HG03439 (cell line): ENCODE measurements at regions not wholly inside any gene's neighbourhood (a gene's known extent, or its start where the extent isn't known, plus 50 kb on each side); places are given as distances from the start of the nearest gene placed in this dataset.
"Not testable (repeated sequence)": the region's sequence is repeated elsewhere in the genome, so short reads cannot be mapped to it uniquely, and the experiment has no call there.

ENCODE experiments used
- ATAC-seq: cut with Tn5 transposase; IDR thresholded peaks from one replicate; pipeline ENCODE4 v1.9.1; 2021; ENCODE audit warnings: mild to moderate bottlenecking, moderate library complexity; ENCODE audit not compliant: unreplicated experiment

- no peak for ATAC-seq
Measured at GRCh38 chr1:73104749-73105148, 822.4 kb upstream of the NEGR1 start.

- ATAC-seq: no peak
Measured at GRCh38 chr1:73100216-73100615, 817.9 kb upstream of the NEGR1 start.

- no peak for ATAC-seq
Measured at GRCh38 chr1:73097917-73098316, 815.6 kb upstream of the NEGR1 start.

- ATAC-seq: no peak
Measured at GRCh38 chr1:73096841-73097240, 814.5 kb upstream of the NEGR1 start.

GRCh38 chr1:73092383-73092782 is 810.0 kb upstream of the NEGR1 start:
- ATAC-seq: no peak

- ATAC-seq: no peak
Measured at GRCh38 chr1:73066866-73067265, 784.5 kb upstream of the NEGR1 start.

- ATAC-seq: no peak
Measured at GRCh38 chr1:73065339-73066041, 783.2 kb upstream of the NEGR1 start.

- no peak for ATAC-seq
Measured at GRCh38 chr1:73056826-73057225, 774.5 kb upstream of the NEGR1 start.

GRCh38 chr1:73044241-73045036 is 762.1 kb upstream of the NEGR1 start:
- no peak for ATAC-seq

- no peak for ATAC-seq
Measured at GRCh38 chr1:73042403-73042802, 760.1 kb upstream of the NEGR1 start.

- ATAC-seq: no peak
Measured at GRCh38 chr1:73040811-73041210, 758.5 kb upstream of the NEGR1 start.

- ATAC-seq: no peak
Measured at GRCh38 chr1:73034271-73034670, 751.9 kb upstream of the NEGR1 start.

- no peak for ATAC-seq
Measured at GRCh38 chr1:73033640-73034039, 751.3 kb upstream of the NEGR1 start.

- no peak for ATAC-seq
Measured at GRCh38 chr1:73029571-73029970, 747.2 kb upstream of the NEGR1 start.

- no peak for ATAC-seq
Measured at GRCh38 chr1:73026114-73026513, 743.8 kb upstream of the NEGR1 start.

- ATAC-seq: no peak
Measured at GRCh38 chr1:73009938-73010337, 727.6 kb upstream of the NEGR1 start.

- no peak for ATAC-seq
Measured at GRCh38 chr1:73009311-73009710, 727.0 kb upstream of the NEGR1 start.

GRCh38 chr1:72997624-72998023 is 715.3 kb upstream of the NEGR1 start:
- no peak for ATAC-seq

GRCh38 chr1:72997041-72997440 is 714.7 kb upstream of the NEGR1 start:
- ATAC-seq: no peak

GRCh38 chr1:72987871-72988270 is 705.5 kb upstream of the NEGR1 start:
- ATAC-seq: not testable (repeated sequence)

- ATAC-seq: no peak
Measured at GRCh38 chr1:72986591-72987290, 704.4 kb upstream of the NEGR1 start.

GRCh38 chr1:72985024-72985423 is 702.7 kb upstream of the NEGR1 start:
- not testable (repeated sequence) for ATAC-seq
